COLO829 (cell line): ENCODE measurements at regions not wholly inside any gene's neighbourhood (a gene's known extent, or its start where the extent isn't known, plus 50 kb on each side); places are given as distances from the start of the nearest gene placed in this dataset.

Experiments used
- DNase-seq: peaks from one replicate; pipeline ENCODE4 v3.0.0; 2012; ENCODE audit warnings: low spot score

DNA sequence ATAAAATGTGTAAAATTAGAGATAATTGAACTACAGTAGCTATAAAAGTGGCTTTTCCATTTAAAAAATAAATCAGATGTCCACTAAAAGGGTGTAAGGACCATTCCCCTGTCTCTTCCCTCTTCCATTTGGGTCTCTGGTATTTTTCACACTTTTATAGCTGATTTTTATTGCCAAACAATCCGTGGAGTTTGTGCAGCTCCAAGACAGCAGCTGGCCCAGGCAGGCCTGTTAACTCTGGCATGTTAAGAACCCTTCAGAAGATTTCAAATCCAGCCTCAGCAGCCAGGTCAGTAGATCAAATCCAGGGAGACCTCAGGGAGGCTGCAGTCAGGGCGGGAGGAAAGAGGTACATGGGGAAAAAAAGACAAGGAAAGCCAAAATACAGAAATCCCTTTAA, 827.1 kb upstream of the FANCL start:
- no peak for DNase-seq

DNA sequence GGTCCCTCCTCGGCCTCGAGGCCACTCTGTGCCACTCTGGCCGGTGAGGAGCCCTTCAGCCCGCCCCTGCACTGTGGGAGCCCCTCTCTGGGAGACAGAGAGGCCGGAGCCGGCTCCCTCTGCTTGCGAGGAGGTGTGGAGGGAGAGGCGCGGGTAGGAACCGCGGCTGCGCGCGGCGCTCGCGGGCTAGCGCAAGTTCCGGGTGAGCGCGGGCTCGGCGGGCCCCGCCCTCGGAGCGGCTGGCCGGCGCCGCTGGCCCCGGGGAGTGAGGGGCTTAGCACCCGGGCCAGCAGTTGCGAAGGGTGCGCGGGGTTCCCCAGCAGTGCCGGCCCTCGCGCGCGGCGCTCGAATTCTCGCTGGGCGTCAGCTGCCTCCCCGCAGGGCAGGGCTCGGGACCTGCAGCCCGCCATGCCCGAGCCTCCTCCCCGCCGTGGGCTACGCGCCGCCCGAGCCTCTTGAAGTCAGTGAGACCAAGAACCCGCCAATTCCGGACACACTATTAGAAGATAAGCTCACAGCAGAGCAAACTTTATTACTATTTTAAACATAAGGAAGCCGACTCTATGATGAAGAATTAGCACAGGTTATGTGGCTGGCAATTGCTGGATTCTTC, 825.8 kb upstream of the FANCL start:
- DNase-seq: no peak

DNA sequence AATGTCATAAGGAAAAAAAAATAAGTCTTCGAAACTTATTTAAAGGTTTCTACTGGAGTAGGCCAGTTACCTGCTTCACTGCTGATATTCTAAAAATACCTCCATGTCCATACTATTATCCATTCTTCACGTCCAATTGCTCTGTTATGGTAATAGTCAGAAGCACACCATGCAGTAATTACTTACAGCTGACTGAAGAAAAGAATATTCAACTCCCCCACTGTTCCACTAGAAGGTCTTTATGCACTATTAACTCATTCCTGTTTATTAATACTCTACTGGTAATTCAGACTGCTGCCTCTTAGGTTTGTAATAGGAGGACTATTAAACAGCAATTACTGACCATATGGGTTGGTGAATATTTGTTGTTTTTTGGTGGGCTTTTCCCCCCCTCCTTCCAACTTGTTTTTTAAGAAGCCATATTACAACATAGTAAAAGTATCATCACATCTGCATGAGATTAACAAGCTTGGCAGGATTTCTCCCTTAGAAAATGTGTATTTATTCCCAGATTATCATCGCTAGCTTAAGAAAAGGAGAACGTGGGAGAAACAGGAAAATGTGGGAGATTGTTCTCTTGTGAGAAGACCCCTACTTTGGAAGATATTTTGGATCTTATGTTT, 806.4 kb upstream of the FANCL start:
- DNase-seq: no peak

DNA sequence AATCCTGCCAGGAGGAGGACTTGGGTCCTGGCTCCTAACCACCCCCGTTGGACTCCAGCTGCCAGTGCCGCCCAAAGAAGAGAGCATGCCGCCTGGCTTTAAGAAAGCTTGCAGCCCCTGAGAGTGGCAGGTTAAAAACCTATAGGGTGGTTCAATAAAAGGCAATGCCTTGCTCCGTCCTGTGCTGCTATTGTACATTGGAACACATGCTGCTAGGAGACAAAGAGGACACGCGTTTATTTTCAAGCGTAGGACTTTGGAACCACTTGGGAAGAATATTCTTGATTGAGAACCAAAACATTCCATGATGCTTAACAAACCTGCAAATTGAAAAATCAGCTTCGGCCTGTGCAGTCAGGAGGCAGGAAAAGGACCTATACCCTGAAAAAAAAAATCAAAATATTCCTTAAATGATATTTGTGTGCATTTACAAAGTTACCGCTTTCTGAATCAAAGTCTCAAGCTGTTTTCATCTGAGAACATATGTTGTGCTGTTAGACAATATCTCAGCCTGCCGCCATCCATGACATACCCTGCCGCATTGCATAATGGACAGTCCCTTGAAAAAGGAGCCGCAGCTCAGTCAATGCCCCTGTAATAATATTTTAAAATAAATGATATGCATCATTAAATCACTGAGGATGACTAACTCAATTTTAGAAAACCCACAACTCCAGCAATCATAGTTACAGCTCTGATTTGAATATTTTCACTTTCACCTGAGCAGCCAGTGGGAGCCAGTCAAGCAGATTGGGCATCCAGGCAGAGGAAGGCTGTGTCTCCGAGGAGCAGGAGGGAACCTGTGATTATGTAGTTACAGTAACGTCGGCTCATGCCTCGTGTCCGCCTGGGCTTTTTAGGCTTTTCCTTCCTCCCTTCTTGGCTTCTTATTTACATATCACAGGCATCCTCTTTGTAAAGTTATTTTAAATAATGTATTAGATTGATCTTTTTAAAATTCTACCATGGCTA, 805.6 kb upstream of the FANCL start:
- no peak for DNase-seq

DNA sequence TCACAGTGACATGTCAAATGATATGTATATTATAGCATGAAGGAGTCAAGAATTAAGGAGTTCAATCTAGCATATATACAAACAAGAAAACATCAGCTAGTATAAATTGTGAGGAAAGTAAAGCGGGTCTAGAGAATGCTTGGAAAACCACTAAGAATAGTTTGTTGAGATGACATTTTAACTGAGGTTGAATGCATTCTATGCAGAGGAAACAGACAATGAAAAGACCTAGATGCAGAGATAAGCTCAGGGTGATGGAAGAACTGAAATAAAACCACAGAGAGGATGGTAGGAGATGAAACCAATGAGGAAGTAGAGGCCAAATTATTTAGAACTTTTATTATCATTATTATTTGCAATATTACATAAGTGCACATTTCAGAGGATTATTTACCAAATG, 803.6 kb upstream of the FANCL start:
- DNase-seq: no peak

DNA sequence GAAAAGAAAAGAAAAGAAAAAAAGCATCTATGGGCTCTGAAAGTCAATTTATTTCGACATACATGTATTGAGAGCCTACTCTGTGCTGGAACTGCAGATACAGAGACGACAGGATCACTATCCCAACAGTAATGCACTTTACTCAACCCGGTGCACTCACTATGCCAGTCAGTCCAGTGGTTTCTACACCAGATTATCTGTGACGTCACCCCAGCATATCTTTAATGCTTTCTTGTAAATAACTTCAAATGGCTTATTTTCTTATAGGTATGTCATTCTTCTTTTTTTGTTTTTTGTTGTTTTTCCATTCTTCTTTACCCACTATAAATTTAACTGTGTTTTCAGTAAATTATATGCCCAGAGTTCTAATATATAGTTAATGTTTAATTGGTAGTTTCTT, 800.0 kb upstream of the FANCL start:
- no peak for DNase-seq

DNA sequence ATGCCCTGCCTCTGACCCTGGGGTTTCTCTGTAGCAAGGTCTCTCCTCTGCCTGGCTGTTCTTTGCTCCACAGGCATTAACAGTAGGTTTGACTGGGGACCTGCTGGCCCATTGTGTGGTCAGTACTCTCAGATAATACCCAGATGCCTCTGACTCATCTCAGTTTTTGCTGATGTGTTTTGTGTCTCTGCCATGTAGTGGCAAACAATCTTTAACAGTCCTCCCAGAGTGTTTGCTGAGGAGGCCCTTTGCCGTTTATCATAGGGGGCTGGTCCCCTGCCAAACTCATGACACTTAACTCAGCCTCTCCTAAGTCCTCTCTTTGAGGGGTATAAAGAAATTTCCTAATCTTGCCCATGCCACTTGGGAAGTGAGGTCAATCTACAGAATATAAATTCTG, 793.7 kb upstream of the FANCL start:
- no peak for DNase-seq

DNA sequence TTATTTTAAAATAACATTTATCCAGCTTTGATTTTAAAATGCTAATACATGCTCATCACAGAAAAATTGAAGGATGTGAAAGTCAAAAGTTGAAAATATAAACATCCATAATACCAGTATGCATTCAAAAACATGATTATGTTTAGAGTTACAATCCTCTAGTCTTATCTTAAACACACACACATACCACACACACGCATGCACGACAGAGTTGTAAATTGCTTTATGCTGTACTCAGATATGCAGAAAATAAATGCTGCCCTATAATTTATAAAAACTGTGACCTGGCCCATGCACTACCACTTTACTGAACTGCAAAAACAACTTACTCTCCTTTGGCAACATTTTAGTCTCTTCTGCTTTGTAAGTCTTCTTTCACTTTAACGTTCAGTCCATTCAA, 793.0 kb upstream of the FANCL start:
- no peak for DNase-seq

DNA sequence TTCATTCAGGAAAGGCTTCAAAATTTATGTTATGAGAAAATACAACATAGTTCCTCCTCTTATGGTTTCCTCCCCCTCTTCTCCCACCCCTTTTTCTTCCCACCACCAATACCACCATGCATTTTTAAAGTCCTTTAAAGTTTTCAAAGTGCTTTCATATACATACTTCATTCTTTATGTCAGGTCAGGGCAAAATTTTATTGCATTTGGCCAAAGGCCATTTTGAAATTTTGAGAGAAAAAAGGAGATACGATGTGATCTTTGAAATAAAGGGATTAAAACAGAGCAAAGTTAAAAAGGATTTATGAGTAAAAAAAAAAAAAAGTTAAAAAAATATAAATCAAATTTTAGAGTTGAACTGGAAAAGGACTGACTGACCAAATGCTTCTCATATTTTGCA, 792.5 kb upstream of the FANCL start:
- no peak for DNase-seq

DNA sequence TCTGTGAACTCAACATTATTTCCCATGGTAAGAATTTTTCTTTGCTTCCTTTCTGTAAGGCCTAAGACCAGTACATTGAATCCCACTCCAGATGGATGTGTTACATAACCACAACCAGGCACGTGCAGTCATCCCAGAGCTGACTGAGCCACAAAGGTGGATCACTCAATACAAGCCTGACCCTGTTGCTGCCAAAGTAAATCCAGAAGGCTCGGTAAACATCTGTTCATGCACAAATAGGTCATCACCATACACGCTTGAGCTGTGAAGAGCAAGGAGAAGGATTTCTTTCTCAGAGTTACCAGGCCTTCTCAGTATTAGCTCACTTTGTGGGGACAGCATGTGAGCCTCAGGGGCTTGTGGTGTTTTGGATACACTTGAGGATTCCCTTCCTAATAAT, 791.4 kb upstream of the FANCL start:
- DNase-seq: no peak

DNA sequence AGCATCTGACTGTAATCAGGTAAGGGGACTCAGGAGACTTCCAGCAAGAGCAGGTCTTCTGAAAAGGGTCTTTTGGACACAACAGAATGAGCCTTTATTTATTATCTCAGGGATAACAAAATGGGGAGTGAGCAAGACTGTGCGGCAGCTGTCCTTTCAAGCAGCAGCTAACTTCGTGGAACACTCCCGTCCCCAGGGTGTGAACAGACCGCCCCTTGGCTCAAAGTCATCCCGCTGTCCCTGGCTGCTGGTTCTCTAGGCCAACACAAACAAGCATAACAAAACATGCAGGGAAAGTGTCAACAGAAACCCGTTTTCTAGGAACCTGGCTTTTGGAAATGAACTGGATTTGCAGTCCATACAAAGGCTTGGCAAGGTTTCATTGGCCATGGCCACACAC, 787.9 kb upstream of the FANCL start:
- DNase-seq: no peak

DNA sequence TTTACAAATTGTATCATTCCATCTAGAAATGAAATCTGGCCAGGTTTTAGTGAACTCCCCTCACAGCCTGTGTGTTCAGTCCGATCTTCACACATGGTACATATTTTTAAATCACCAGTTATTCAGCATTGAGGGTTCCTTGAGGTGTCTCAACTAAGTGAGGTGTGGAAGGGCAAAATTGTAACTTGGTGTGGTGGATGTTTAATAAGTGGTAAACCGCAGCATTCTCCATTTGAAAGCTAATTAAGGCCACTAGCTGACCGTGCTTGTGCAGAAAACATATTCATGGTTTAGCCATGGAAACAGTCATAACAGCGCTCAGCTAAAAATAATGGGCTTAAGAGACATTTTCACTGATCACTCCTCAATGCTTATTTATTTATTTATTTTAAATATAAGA, 786.2 kb upstream of the FANCL start:
- no peak for DNase-seq

DNA sequence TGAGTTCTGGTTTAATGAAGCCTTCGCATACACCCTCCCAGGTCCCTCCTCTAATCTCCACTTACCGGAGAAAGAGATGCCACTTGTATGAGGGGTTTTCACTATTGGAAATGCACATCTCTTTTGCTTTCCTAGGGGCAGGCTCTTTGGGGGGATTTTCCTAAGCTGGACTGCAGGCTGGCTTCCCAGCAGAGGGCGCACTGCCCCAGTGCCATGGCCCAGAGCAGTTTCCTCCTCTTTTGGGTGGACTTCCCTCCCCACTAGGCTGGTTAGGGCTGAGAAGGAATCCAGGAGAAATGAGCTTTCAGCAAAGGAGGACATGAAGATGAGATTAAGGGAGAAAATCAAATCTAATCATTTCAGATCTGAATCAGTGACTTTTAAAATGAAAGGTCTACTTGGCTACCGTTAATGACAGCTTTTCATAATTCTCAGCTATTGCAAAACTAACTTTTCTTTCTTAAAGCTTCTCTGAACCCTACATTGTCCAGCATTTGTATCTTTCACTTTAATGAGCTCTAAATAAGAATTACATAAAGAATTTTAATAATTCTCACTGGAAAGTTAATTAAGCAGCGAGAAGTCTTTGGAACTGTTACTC, 784.1 kb upstream of the FANCL start:
- no peak for DNase-seq

DNA sequence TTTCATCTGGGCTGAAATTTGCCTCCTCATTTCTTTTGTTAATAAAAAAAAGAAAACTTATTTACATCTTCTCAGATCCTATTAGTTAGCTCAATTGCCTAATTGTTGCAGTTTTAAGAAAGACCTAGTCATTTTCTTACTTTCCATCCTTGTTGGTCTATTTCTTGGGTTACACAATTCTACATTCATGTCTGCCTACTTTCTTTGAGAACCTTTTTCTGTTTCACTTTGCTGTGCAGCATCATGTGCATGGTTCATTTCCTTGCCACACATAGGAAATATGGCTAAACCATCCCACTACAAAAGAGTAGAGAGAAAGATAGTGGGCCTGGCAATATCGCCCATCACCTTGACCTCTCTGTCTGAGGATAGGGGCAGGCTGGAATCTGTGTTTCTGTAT, 780.7 kb upstream of the FANCL start:
- DNase-seq: no peak

DNA sequence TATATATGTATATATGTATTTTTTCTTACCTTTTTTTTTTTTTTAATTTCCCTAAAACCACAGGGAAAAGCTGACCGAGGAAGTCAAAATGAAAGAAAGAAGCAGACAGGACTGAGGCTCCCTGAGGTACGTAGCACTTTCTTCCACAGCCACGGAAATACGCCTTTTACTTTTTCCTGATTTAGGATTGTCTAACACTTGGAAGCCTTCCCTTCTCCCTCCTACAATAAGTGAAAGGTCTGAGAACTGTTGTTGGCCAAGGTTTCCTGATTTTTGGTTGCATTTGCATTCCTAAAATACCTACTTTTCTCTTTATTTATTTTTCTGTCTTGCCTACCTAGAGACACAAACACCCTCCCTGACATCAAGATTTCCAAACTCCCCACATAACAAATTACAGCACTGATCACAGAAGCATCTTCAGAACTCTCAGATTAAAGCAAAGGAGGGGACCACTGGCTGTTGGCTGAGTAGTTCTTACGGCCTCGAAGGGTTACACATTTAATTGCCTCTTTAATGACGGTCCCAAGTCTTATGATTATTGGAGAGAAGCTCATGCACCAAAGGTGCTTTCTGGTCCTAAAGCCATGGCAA, 778.5 kb upstream of the FANCL start:
- no peak for DNase-seq

DNA sequence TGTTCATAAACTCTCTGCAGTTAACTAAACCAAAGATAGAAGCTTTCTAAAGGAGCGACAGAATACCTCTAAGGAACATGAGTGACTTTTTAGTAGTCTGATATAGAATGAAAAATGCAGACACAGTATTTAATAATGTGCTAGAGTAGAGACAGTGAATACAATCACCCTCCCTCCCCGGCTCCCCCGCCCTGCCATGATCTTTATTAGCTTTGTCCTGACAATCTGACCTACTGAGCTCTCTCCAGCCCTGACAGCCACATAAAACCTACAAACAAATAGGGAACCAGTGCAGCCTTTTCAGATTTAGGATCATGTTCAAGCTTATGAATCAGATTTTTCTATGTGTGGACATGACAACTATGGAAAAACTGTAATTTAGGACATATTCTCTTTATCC, 777.6 kb upstream of the FANCL start:
- DNase-seq: no peak

DNA sequence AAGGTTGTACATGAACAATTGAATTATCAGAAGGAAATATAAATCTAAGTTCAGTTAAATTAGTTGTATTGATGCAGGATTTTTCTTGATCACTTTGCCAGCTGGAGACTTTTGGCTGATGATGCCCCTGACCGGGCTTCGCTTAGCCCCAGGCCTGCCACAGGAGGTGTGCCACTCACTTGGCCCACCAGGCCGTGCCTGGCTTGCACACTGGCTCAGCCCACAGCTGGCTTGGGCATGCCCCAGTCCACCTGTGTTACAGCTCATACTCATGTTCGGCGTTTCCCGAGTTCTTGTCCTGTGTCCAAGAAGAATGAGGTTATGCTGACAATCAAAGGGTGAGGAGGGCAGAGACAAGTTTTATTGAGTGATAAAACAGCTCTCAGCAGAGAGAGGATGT, 773.9 kb upstream of the FANCL start:
- no peak for DNase-seq

DNA sequence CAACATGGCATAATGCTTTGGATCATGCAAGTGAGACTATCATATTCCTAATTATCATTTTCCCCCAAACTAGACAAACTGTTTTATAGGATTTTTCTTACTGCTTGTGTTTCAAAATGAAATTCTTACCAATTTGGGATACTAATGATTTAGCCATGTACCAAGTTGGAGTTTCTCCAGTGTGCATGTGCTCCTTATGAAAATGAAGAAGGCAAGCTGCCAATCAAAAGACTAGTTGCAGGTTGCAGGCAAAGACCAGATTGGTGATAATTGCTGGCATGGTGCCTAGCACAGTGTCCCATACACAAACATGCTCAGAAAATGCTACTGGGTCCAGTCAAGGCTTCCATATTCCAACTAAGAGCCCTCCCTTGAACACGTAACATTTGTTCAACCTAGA, 771.8 kb upstream of the FANCL start:
- DNase-seq: no peak

DNA sequence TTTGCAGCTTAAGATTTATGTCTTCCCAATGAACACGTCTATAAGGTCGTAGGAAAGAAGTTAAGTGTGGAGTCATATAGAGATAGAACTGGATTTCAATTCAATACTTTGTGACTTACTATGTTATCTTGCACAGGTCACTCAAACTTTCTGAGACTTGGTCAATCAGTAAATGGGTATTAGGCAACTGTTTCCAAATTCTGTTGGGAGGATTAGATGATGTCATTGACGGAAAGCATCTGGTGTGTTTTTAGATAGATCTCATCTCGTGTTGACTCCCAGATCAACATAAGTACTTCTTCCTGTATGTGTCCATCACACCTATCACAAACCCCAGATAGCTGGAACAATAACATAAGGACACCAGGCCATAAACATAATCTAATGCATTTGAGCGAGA, 771.1 kb upstream of the FANCL start:
- DNase-seq: no peak

DNA sequence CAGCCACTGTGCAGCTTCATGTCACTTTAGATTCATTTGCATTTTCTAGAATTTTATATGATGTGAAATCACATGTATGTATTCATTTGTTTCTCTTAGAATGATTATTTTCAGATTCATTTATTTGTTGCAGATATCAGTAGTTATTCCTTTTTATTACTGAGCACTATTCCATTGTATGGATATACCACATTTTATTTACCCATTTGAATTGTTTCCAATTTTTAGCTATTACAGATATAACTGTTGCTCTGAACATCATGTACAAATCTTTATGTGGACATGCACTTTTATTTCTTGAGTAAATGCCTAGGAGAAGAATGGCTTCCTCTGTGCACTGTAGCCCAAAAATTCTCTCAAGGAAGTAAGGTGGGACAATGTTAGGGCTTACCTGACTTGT, 767.8 kb upstream of the FANCL start:
- no peak for DNase-seq

DNA sequence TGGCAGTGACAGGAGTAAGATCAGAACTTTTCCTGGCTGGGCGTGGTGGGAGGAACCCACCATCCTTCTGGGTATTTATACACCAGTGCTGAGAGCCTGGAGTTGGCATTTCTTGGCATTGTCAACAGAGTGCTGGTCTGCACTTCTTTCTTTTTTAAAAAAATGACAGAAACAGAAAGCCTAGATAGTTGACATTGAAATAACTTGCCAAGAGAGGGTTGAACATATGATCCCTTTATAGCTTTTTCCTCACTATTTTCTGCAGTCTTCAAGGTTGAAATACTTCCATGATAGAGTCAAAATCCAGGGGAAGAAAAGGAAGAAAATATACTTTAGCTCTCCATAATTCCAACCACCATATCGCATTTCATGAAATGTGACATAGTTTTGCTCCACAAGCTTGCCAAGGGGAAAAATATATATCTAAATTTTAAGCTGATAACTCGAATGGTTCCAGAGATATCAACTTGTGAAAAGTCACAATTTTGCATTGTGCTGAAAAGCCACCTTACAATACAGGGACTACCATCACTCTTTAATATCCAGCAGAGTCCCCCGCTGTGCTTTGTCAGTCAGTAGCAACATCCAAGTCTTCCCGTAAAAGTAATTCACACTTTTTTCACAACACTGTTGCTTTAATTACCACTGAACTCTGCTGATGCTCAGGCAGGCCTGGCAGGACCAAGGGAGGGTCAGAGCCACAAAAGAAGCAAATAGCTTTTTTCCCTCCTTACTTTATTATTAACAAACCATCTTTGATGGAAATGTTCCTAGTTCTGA, 764.9 kb upstream of the FANCL start:
- DNase-seq: no peak

DNA sequence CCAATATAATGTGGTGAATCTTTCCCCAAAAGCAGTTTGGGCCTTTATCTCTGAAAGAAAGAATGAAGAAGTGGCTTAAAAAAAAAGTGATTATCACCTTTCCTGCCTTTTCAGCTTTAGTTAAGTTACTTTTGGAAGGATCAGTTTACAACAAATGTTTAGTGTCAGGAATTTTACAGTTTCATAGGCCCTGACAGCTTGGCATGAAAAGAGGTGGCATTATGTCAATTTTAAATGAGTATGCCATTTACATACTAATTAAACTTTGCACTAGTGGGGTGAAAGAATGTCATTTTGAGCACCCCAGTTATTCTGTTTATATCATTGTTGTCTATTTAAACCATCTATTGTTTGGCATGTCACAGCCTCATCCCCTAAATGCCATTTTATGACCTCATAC, 763.5 kb upstream of the FANCL start:
- DNase-seq: no peak
